ENCODE measurements at regions not wholly inside any gene's neighbourhood (a gene's known extent, or its start where the extent isn't known, plus 50 kb on each side); places are given as distances from the start of the nearest gene placed in this dataset.
"Not testable (repeated sequence)": the region's sequence is repeated elsewhere in the genome, so short reads cannot be mapped to it uniquely, and the experiment has no call there.

- not testable (repeated sequence) for TF ChIP-seq EZH2 (IDR thresholded peaks at IDR 0.05; ENCODE audit: insufficient read depth, poor library complexity, severe bottlenecking); EZH2phosphoT487 (IDR thresholded peaks at IDR 0.05; ENCODE audit: insufficient read depth, low read depth)
Measured at GRCh38 chr18:46229641-46230040, 125.5 kb downstream of the HAUS1 start.
